ENCODE measurements at regions not wholly inside any gene's neighbourhood (a gene's known extent, or its start where the extent isn't known, plus 50 kb on each side); places are given as distances from the start of the nearest gene placed in this dataset.

DNA sequence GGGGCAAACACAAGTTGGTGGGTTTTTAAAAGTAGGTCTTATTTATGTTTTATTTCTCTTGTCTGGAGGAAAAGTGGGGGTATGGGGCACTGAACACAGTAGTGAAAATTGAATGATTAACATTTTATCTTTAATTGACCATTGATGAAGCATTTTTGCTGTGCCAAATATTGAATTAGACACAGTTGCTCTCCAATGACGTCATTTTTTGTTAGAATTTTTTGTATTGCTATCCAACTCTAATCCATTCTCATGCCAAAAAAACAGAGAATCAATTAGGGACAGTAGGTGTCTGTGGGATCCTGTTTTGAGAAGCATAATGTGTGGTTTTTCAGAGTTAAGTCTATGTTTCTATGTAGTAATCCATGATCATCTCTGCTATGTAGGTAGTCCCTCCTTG, 1032.8 kb downstream of the STPG2 start:
- TF ChIP-seq, protein P1, sequence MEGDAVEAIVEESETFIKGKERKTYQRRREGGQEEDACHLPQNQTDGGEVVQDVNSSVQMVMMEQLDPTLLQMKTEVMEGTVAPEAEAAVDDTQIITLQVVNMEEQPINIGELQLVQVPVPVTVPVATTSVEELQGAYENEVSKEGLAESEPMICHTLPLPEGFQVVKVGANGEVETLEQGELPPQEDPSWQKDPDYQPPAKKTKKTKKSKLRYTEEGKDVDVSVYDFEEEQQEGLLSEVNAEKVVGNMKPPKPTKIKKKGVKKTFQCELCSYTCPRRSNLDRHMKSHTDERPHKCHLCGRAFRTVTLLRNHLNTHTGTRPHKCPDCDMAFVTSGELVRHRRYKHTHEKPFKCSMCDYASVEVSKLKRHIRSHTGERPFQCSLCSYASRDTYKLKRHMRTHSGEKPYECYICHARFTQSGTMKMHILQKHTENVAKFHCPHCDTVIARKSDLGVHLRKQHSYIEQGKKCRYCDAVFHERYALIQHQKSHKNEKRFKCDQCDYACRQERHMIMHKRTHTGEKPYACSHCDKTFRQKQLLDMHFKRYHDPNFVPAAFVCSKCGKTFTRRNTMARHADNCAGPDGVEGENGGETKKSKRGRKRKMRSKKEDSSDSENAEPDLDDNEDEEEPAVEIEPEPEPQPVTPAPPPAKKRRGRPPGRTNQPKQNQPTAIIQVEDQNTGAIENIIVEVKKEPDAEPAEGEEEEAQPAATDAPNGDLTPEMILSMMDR (IDR thresholded peaks at IDR 0.05; ENCODE audit: low read length): no peak
- TF ChIP-seq EZH2 (IDR thresholded peaks at IDR 0.05; ENCODE audit: borderline replicate concordance, low read length): no peak
